HAP-1 (cell line): ENCODE measurements at regions not wholly inside any gene's neighbourhood (a gene's known extent, or its start where the extent isn't known, plus 50 kb on each side); places are given as distances from the start of the nearest gene placed in this dataset.
"Not testable (repeated sequence)": the region's sequence is repeated elsewhere in the genome, so short reads cannot be mapped to it uniquely, and the experiment has no call there.

Experiments
- DNase-seq, 2 experiments: peaks; one replicate each; pipeline ENCODE4 v3.0.0-alpha.2; 2016 to 2020; ENCODE audit warnings: low spot score in 2 of 2
- H3K27me3 ChIP-seq: fragments of 250-450 bp; sonication (Bioruptor Pico); 2 replicates; pipeline ENCODE4 v1.5.1; 2020; ENCODE audit warnings: low read depth, mild to moderate bottlenecking, moderate library complexity
- H3K36me3 ChIP-seq: fragments of 250-450 bp; sonication (Bioruptor Pico); replicated peaks from 2 replicates; pipeline ENCODE4 v1.5.1; 2020; ENCODE audit warnings: mild to moderate bottlenecking
- H3K4me1 ChIP-seq: fragments of 250-450 bp; sonication (Bioruptor Pico); 2 replicates; pipeline ENCODE4 v1.5.1; 2020; ENCODE audit warnings: mild to moderate bottlenecking
- H3K4me3 ChIP-seq: fragments of 250-450 bp; sonication (Bioruptor Pico); 2 replicates; pipeline ENCODE4 v1.5.1; 2020; ENCODE audit warnings: mild to moderate bottlenecking, moderate library complexity
- H3K9me3 ChIP-seq: fragments of 250-450 bp; sonication (Bioruptor Pico); 2 replicates; pipeline ENCODE4 v1.5.1; 2020; ENCODE audit warnings: mild to moderate bottlenecking, moderate library complexity
- in situ Hi-C: fragments of 300-500 bp; cut with MboI; formaldehyde crosslinking; loops from 3 replicates; pipeline ENCODE4 v1.14.3; 2020; ENCODE audit warnings: low sequenced_read_pairs, inconsistent platforms, mixed read lengths

DNA sequence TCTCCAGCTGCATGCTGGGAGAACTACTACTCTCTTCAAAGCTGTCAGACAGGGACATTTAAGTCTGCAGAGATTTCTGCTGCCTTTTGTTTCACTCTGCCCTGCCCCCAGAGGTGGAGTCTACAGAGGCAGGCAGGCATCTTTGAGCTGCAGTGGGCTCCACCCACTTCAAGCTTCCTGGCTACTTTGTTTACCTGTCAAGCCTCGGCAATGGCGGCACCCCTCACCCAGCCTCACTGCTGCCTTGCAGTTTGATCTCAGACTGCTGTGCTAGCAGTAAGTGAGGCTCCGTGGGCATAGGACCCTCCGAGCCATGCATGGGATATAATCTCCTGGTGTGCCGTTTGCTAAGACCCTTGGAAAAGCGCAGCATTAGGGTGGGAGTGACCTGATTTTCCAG is 61.7 kb downstream of the DMRTA1 start:
- H3K4me1 ChIP-seq, H3K9me3 ChIP-seq, H3K27me3 ChIP-seq, in situ Hi-C loops, H3K36me3 ChIP-seq: not testable (repeated sequence)
- peak in 1 of 2 experiments; percentile 42 for DNase-seq
- H3K4me3 ChIP-seq = peak overlapping the region; percentile 8; the same call in 1 of the 2 replicates

DNA sequence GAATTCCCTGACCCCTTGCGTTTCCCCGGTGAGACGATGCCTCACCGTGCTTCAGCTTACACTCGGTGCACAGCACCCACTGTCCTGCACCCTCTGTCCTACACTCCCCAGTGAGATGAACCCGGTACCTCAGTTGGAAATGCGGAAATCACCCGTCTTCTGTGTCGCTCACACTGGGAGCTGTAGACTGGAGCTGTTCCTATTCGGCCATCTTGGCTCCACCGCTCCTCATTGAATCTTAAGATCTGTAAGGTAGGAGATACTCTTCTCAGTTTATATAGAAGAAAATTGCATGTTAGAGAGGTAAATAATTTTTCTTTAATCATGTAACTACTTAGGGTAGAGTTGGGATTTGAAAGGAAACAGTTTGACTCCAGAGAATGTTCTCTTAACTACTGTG is 62.2 kb downstream of the DMRTA1 start:
- no peaks in the 10 kb centered on the region for H3K27me3 ChIP-seq
- H3K9me3 ChIP-seq = no peaks in the 10 kb centered on the region
- peak overlapping the region; percentile 8; the same call in 1 of the 2 replicates for H3K4me3 ChIP-seq
- no peak for DNase-seq
- H3K4me1 ChIP-seq = no peaks in the 10 kb centered on the region
- H3K36me3 ChIP-seq = no peaks in the 10 kb centered on the region
- in situ Hi-C loops = no loop called here

DNA sequence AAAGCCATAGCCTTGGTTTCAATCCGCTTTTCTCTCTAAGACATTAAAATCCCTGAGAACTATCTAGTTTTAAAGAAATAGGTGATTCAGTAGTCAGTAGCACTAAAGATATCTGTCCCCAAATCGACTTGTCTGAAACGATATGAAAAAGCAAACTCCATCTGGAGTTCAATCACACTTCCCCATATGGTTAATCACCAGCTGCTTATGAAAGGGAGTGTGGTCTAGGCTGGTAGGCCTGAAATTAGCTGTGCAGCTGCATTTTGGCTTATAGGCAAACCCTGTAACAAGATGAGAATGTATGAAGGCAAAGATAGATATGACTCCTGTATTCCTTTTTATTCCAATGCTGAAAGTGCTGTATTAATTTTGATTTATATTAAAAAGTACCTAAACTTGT is 65.9 kb downstream of the DMRTA1 start:
- no peak for DNase-seq
- Histone ChIP-seq H3K4me3 (no peak overlapping the region), H3K4me1 (no peaks in the 10 kb centered on the region)

GRCh38 chr9:22514871-22515270 is 68.2 kb downstream of the DMRTA1 start:
- Histone ChIP-seq H3K9me3 (no peaks in the 10 kb centered on the region), H3K36me3 (no peaks in the 10 kb centered on the region), H3K4me3 (no peak overlapping the region), H3K27me3 (no peaks in the 10 kb centered on the region), H3K4me1 (no peaks in the 10 kb centered on the region)
- in situ Hi-C loops = no loop called here
- DNase-seq = no peak

More for the DNA sequence above, 65.9 kb downstream of the DMRTA1 start:
- in situ Hi-C loops = no loop called here
- no peaks in the 10 kb centered on the region for H3K36me3 ChIP-seq
- H3K9me3 ChIP-seq = no peaks in the 10 kb centered on the region
- no peaks in the 10 kb centered on the region for H3K27me3 ChIP-seq

- in situ Hi-C loops = no loop called here
- Histone ChIP-seq H3K27me3 (no peaks in the 10 kb centered on the region), H3K36me3 (no peaks in the 10 kb centered on the region), H3K9me3 (no peaks in the 10 kb centered on the region), H3K4me3 (no peak overlapping the region), H3K4me1 (no peaks in the 10 kb centered on the region)
- no peak for DNase-seq
Observed at GRCh38 chr9:22522206-22522740, 75.6 kb downstream of the DMRTA1 start.

- H3K4me3 ChIP-seq = no peak overlapping the region
- no peaks in the 10 kb centered on the region for H3K27me3 ChIP-seq
- DNase-seq = peak; percentile 15 to 24
- H3K4me1 ChIP-seq = no peaks in the 10 kb centered on the region
- in situ Hi-C loops = no loop called here
- H3K9me3 ChIP-seq = no peaks in the 10 kb centered on the region
- no peaks in the 10 kb centered on the region for H3K36me3 ChIP-seq
Observed at GRCh38 chr9:22528485-22528884, 81.9 kb downstream of the DMRTA1 start.

GRCh38 chr9:22529426-22530199 is 83.0 kb downstream of the DMRTA1 start:
- no peaks in the 10 kb centered on the region for H3K4me1 ChIP-seq
- no peaks in the 10 kb centered on the region for H3K27me3 ChIP-seq
- no peak for DNase-seq
- no peaks in the 10 kb centered on the region for H3K9me3 ChIP-seq
- in situ Hi-C loops = no loop called here
- H3K36me3 ChIP-seq = no peaks in the 10 kb centered on the region
- H3K4me3 ChIP-seq = no peak overlapping the region

DNA sequence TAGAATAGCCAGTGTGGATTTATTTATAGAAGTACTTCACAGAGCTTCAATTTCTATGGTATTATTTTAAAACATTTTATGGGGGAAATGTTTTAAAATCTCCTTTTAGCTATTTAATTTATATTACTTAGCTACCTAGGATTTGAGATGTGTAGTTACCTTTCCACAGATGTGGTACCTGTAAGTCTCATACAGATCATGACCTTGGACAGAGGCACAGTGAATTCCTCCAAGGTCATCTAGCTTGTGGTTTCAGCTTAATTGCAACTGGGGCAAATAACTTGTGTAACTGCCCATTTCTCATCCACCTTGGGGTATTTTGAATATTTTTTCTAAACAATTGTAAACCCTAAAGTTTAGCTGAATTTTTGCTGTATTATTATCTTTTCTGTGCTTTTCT is 89.2 kb downstream of the DMRTA1 start:
- no peak for DNase-seq
- in situ Hi-C loops = no loop called here
- no peaks in the 10 kb centered on the region for H3K9me3 ChIP-seq
- H3K36me3 ChIP-seq = no peaks in the 10 kb centered on the region
- H3K27me3 ChIP-seq = no peaks in the 10 kb centered on the region
- H3K4me1 ChIP-seq = peaks cover 3% of the 10 kb centered on the region; the same call in 1 of the 2 replicates
- H3K4me3 ChIP-seq = no peak overlapping the region

DNA sequence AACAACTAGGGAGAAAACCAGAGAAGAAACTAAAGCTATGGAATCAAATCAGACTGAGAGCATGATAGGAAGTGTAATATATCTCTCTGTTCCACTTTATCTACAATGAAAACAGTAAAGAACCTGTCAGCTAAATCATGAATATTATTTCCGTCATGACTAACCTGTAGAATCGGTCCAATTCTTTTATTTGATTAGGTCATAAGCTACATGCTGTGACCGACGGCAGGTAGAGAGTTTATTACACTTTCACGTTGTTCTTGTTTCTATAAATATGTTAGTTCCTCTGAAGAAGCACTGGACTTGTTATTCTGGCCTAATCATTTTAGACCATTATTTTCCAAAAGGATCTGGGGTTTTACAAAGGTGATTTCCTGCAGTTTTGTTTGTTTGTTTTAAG is 91.1 kb downstream of the DMRTA1 start:
- no peaks in the 10 kb centered on the region for H3K36me3 ChIP-seq
- peaks cover 3% of the 10 kb centered on the region; the same call in 1 of the 2 replicates for H3K4me1 ChIP-seq
- in situ Hi-C loops = no loop called here
- H3K4me3 ChIP-seq = no peak overlapping the region
- no peak for DNase-seq
- no peaks in the 10 kb centered on the region for H3K9me3 ChIP-seq
- no peaks in the 10 kb centered on the region for H3K27me3 ChIP-seq

DNA sequence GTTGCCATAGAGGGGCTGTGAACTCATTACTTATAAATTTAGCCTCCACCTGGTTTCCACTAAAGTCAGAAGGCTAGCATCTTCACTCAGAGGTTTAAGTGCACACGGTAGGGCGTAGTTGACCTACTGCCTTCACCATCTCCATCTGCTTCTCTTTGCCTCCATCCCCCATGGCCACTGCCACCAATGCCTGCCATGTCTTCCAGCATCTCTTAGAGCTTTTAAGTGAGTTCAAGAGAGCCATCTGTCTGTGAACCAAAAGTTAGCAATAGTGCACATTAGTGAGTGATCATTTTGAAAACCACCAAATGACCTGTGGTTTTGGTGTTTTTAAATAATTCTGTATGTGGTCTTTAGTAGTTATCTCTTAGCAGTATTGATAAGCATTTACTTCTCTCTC is 102.0 kb downstream of the DMRTA1 start:
- DNase-seq = no peak
- in situ Hi-C loops = no loop called here
- Histone ChIP-seq H3K36me3 (no peaks in the 10 kb centered on the region), H3K4me1 (no peaks in the 10 kb centered on the region), H3K27me3 (no peaks in the 10 kb centered on the region), H3K9me3 (no peaks in the 10 kb centered on the region), H3K4me3 (no peak overlapping the region)

DNA sequence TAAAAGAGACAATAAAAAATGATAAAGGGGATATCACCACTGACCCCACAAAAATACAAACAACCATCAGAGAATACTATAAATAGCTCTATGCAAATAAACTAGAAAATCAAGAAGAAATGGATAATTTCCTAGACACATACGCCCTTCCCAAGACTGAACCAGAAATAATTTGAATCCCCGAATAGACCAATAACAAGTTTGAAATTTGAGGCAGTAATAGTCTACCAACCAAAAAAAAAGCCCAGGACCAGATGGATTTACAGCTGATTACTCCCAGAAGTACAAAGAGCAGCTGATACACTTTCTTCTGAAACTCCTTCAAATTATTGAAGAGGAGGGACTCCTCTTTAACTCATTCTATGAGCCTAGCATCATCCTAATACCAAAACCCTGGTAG is 128.1 kb downstream of the DMRTA1 start:
- H3K4me1 ChIP-seq = no peaks in the 10 kb centered on the region
- no peaks in the 10 kb centered on the region for H3K36me3 ChIP-seq
- no peak overlapping the region for H3K4me3 ChIP-seq
- in situ Hi-C loops = no loop called here
- no peaks in the 10 kb centered on the region for H3K27me3 ChIP-seq
- DNase-seq = no peak
- no peaks in the 10 kb centered on the region for H3K9me3 ChIP-seq

DNA sequence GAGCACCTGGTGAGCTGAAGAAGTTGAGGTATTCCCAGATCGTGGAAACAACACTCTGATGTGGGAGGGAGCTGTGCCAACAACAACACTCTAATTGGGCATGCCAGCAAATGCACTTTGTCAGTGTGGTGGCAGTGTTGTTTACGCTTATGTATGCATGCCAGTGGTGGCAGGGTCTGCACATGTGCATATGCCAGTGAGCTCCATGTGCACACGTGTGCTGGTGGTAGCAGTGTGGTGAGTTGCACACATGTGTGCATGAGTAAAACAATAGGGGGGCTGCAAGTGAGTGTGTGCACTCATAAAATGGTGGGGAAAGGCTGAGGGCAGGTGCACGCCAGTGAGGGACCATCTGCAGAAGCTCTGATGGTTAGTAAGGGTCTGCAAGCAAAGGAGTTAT is 134.2 kb downstream of the DMRTA1 start:
- H3K36me3 ChIP-seq = no peaks in the 10 kb centered on the region
- in situ Hi-C loops = no loop called here

GRCh38 chr9:22582221-22582620 is 135.6 kb downstream of the DMRTA1 start:
- Histone ChIP-seq H3K9me3 (no peaks in the 10 kb centered on the region; the same call in 1 of the 2 replicates), H3K4me1 (no peaks in the 10 kb centered on the region), H3K36me3 (no peaks in the 10 kb centered on the region), H3K4me3 (no peak overlapping the region), H3K27me3 (no peaks in the 10 kb centered on the region)
- no peak for DNase-seq
- in situ Hi-C loops = no loop called here

More for the DNA sequence above, 134.2 kb downstream of the DMRTA1 start:
- Histone ChIP-seq H3K4me1 (no peaks in the 10 kb centered on the region), H3K27me3 (no peaks in the 10 kb centered on the region), H3K4me3 (no peak overlapping the region), H3K9me3 (no peaks in the 10 kb centered on the region; the same call in 1 of the 2 replicates)
- no peak for DNase-seq

DNA sequence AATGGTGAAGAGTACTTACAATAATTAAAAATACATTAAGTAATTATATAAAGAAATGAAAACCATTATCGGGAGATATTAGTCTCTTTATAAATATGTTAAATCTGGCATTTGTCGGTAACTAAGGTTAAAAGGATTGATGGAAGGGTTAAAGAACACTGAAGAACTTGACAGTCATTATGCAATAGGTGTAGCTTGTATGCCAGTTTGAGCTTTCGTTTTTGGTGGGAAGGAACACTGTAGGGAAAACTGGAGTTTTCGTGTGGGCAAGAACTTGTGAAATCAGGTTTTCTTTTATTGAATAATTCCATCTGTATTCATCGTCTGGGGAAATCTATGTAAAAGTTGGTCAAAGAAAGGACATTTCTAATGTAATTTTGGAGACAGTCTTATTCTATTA is 142.3 kb downstream of the DMRTA1 start:
- H3K36me3 ChIP-seq = no peaks in the 10 kb centered on the region
- H3K4me3 ChIP-seq = no peak overlapping the region
- H3K9me3 ChIP-seq = no peaks in the 10 kb centered on the region
- H3K27me3 ChIP-seq = no peaks in the 10 kb centered on the region
- in situ Hi-C loops = no loop called here
- H3K4me1 ChIP-seq = no peaks in the 10 kb centered on the region
- no peak for DNase-seq
